ENCODE measurements at regions not wholly inside any gene's neighbourhood (a gene's known extent, or its start where the extent isn't known, plus 50 kb on each side); places are given as distances from the start of the nearest gene placed in this dataset.

GRCh38 chr12:126359216-126359615 is 1294.0 kb downstream of the AACS start:
- DNase-seq (ENCODE audit: low read depth): no peak

DNA sequence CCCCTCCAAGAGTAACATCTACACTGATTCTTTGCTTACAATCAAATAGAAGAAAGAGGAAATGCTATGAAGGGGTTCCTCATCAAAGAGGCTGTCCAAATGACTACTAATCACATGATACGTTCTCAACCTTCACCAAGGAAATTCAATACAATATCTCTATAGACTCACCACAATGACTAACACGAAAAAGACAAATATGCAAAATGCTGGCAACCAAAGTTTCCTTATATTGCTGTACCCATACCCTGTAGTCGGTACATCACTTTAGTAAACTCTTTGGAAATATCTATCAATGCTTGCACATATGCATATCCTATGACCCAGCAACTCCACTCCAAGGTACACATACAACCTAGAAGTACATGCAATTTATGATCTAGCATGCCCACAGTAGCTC is 1296.6 kb downstream of the AACS start:
- no peak for DNase-seq (ENCODE audit: low read depth)

GRCh38 chr12:126362493-126362892 is 1297.3 kb downstream of the AACS start:
- DNase-seq (ENCODE audit: low read depth): peak; percentile 11

GRCh38 chr12:126362964-126363363 is 1297.7 kb downstream of the AACS start:
- peak; percentile 30 for DNase-seq (ENCODE audit: low read depth)

GRCh38 chr12:126369487-126370463 is 1304.5 kb downstream of the AACS start:
- DNase-seq (ENCODE audit: low read depth): peak; percentile 31

GRCh38 chr12:126383506-126383905 is 1318.3 kb downstream of the AACS start:
- no peak for DNase-seq (ENCODE audit: low read depth)

DNA sequence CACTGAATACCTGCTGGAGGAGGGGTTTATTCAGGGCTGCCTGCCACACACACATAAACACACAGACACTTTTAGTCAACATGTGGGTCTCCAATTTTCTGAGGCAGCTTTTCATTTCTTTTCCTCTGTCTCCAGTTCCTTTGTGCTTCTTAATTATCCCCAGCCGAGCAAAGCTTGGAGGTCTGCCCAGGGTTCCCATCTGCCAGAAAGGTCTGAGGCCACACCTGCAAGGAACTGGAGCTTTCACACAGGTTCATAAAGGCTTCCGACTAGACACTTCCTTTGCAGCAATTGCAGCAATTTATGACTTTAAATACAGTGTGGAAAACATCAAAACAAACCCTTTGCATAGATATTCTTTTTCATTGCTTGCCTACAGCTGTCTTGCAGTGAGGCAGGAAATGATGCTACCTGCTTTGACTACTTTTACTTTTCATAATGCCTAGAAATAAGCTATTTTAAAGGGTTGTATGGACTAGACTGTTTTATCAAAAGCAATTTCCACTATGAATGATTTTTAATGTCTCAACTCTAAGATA is 1318.9 kb downstream of the AACS start:
- DNase-seq (ENCODE audit: low read depth): no peak

DNA sequence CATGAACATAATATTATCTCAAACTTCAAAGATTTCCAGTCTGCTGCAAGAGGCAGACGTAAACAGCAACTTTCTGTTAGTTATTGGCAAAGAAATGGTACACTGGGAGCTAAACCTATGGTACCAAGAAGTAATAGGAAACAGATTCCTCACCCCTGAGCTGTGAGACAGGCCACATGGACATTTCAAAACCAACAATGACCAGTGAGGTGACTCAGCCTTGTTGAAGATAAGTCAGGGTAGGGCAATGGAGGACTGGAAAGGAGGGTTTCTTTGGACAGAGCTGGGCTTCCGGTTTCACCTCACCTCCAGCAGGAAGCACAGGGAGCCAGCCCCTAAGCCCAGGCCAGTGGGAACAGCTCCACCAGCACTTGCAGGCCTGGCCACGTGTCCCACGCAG is 1320.5 kb downstream of the AACS start:
- peak; percentile 35 for DNase-seq (ENCODE audit: low read depth)

- DNase-seq (ENCODE audit: low read depth): peak; percentile 40
These were observed 1324.1 kb downstream of the AACS start for GRCh38 chr12:126389220-126389841.

GRCh38 chr12:126389961-126390360 is 1324.7 kb downstream of the AACS start:
- no peak for DNase-seq (ENCODE audit: low read depth)

- DNase-seq (ENCODE audit: low read depth): no peak
These were observed 1325.8 kb downstream of the AACS start for GRCh38 chr12:126390969-126391566.

DNA sequence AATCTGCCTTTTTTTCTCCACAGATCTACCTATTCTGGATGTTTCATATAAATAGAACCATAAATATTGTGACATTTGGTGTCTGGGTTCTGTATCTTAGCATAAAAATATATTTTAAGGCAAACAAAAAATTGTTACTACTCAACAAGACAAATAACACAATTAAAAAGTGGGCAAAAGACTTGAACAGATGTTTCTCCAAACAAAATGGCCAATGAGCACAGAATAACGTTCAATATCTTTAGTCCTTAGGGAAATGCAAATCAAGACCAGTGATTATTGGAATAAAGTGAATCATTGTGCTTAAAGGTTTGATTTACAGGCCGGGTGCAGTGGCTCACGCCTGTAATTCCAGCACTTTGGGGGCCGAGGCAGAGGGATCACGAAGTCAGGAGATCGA is 1331.3 kb downstream of the AACS start:
- DNase-seq (ENCODE audit: low read depth): no peak

- no peak for DNase-seq (ENCODE audit: low read depth)
These were observed 1331.9 kb downstream of the AACS start for GRCh38 chr12:126397071-126397581.

DNA sequence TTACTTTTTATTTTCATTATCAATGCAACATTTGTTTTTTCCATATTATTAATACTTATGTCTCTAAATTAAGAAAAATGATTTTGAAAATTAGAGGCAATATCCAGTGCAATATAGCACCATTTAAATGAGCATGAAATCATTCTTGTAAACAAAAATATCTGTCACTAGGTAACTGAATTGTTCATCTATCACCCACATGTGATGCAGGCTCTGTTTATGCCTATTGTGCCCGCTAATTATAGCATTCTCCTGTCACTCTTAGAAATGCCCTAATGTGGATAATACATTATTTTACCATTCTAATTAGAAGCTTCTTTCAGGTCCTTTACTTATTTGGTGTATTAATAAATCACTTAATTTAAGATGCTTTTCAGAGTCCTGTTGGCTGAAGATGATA is 1332.4 kb downstream of the AACS start:
- DNase-seq (ENCODE audit: low read depth): no peak

DNA sequence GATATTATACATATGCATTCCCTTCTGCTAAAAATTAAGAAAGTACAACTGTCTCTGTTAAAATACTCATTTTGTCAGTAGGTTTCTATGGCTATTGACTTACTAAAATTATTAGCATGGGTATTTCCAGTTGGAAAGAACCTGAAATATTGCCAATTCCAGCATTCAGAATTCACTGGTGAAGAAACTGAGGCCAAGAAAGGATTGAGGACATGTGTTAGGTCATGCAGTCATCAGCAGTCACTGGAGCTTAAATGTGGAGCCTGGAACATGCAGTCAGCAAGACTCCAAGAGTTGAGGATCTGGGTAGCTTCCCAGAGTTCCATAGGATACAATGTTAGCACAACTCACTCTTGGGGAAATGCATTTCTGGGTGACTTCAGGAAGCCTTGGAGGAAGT is 1335.6 kb downstream of the AACS start:
- no peak for DNase-seq (ENCODE audit: low read depth)

DNA sequence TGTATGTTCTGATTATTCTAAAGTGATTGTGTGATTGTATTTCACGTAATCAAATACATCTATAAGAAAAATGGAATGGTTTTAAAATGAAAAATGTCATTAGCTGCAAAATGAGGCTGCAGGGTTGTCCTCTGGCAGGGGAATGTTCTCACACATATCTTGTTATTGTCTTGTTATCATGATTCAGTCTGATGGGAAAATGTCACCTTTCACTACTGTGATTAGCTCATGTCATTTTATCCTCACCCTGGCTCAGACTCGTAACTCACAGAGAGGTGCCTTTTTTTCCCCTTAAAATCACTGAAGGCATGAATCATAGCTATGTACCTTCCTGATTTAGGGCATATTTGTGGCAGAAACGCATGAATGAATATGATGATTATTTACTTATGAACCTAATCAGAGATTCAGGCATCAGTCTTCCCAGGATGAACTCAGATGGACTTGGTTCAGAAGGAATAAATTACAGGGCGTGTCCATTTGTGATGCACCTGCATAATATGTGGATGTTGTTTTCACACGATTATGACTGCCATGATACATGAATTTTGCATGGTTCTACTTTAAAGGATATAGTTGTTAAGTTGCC is 1339.2 kb downstream of the AACS start:
- DNase-seq (ENCODE audit: low read depth): peak; percentile 11

DNA sequence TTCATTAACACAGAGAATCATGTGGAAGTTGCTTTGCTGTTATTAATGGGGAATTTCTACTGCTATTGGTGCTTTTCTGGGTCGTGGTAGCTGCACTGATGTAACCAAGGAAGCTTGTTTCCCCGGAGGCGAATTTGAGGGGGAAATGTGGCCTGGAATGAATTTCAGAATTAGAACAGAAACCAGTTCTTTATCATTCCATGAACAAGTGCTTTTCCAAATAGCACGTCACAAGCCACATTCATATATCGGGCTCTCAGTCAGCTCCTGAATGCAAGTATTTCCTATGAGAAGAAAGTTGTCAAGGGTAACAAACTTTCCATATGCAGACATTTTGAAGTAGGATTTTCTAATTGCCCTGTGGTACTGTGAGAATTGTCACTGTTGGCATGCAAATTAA is 1353.2 kb downstream of the AACS start:
- no peak for DNase-seq (ENCODE audit: low read depth)

DNA sequence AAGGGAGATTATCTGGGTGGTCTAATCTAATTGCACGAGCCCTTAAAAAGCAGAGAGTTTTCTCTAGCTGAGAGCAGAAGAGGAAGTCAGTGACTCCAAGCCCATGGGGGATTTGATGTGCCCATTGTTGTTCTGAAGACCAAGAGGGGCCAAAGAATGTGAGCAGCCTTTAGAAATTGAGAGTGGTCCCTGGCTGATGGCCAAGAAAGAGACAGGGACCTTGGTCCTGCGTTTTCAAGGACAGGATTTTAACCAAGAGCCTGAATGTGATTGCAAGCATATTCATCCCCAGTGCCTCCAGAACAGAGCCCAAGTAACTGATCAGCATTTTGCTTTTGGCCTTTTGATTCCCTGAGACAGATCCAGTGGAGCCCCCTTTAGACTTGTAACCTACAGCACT is 1353.9 kb downstream of the AACS start:
- DNase-seq (ENCODE audit: low read depth): no peak

- DNase-seq (ENCODE audit: low read depth): peak; percentile 13
These were observed 1359.5 kb downstream of the AACS start for GRCh38 chr12:126424696-126425095.

DNA sequence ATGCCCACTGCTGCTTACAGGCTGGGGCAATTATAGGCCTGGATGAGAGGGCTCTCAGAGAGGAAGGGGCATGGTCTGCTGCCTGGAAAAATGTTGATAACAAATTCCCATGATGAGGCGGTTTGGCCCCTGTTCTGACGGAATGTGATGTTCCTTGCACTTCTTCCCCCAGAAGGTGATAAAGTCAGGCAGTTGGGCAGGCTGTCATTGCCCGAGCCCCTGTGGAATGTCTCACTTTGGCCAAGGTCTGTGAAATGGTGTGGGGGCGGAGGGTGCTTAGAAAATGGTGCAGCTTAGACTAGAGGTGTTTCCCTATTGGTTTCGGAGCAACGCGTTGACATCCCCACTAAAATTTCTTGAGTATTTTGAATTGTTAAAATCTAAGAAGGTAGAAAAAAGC is 1360.0 kb downstream of the AACS start:
- no peak for DNase-seq (ENCODE audit: low read depth)

- DNase-seq (ENCODE audit: low read depth): no peak
These were observed 1363.5 kb downstream of the AACS start for GRCh38 chr12:126428769-126429168.

DNA sequence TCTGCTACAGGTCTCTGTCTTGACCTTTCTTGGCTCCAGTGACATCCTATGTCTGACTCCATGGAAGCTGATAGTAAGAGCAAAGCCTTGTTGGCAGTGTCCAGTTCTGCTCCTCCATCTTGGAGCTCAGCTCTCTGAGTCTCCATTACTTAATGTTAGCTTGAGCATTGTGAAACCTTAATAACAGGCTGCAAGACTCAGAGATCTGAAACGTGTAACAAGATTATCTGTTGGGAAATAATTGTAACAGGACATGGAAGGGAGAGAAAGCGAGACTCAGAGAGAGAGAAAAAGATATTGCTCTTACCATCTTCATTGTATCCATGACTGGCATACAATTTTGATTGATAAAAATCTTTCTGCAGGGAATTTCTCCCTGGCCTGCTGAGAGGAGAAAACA is 1365.7 kb downstream of the AACS start:
- DNase-seq (ENCODE audit: low read depth): no peak

Measured in Daoy (cell line).